Adrenal gland (tissue), 9 donors: ENCODE measurements at regions not wholly inside any gene's neighbourhood (a gene's known extent, or its start where the extent isn't known, plus 50 kb on each side); places are given as distances from the start of the nearest gene placed in this dataset.

Experiments
- DNase-seq, 7 donors: peaks; one replicate each; pipeline ENCODE4 v3.0.0-alpha.2; 2019 to 2020
- H3K27ac ChIP-seq, 5 donors: fragments of 200-600 bp; sonication (generic) in 4 of 5; 1 replicate in 3 of 5; 2 replicates in 2 of 5; pipeline versions ENCODE4 v1.5.1 to v1.8.0; 2016 to 2020; ENCODE audit warnings: mild to moderate bottlenecking in 1 of 5
- H3K27me3 ChIP-seq: fragments of 200-600 bp; 2 replicates; pipeline ENCODE4 v1.8.0; 2021
- H3K36me3 ChIP-seq, 2 donors: fragments of 200-600 bp; replicated peaks in 1 of 2; 1 replicate in 1 of 2; 2 replicates in 1 of 2; pipeline versions ENCODE4 v1.5.1 to v1.8.0; 2018 to 2022
- H3K4me1 ChIP-seq, 2 donors: fragments of 200-600 bp; replicated peaks in 1 of 2; 1 replicate in 1 of 2; 2 replicates in 1 of 2; pipeline versions ENCODE4 v1.5.1 to v1.8.0; 2018 to 2021
- H3K4me3 ChIP-seq, 4 donors: fragments of 200-600 bp; sonication (generic) in 3 of 4; one replicate each; pipeline ENCODE4 v1.5.1; 2016 to 2018
- H3K9me3 ChIP-seq, 3 donors: fragments of 200-600 bp; sonication (generic) in 1 of 3; replicated peaks in 1 of 3; 1 replicate in 2 of 3; 2 replicates in 1 of 3; pipeline versions ENCODE4 v1.5.1 to v1.8.0; 2016 to 2021
- POLR2A ChIP-seq, 2 donors: fragments of 450-650 bp; IDR thresholded peaks; one replicate each; pipeline ENCODE4 v1.6.1; 2017; ENCODE audit warnings: antibody characterized with exemption in 2 of 2, mild to moderate bottlenecking in 2 of 2, moderate library complexity in 1 of 2
- WGBS, 4 donors: extraction: QIAGEN DNeasy Blood & Tissue Kit in 2 of 4; methylation state at CpG; one replicate each; pipeline versions ENCODE4 v1.1.5 to v1.1.7; 2013 to 2017; 5-methylcytosine and 5-hydroxymethylcytosine counted together
- intact Hi-C, 2 donors: fragments of 100-400 bp; cut with DNase I; formaldehyde crosslinking; loops; one replicate each; pipeline versions ENCODE4 v1.14.1 to v1.15.0; 2022 to 2023
- TF ChIP-seq, protein P1 (sequence below), 6 experiments: fragments of 450-650 bp in 4 of 6; fragments of 200-600 bp in 2 of 6; sonication (generic) in 1 of 6; IDR thresholded peaks; 1 replicate in 5 of 6; 2 replicates in 1 of 6; pipeline versions ENCODE4 v1.5.1 to v1.8.0; 2016 to 2021; ENCODE audit warnings: antibody characterized with exemption in 6 of 6, mild to moderate bottlenecking in 2 of 6, moderate library complexity in 1 of 6
- donor health status: healthy with polysubstance abuse.
- donor health status: Bipolar disorder and iron deficiency.
- donor health status: DM: yes; HTN: yes; CAD: no.
- donor health status: DM: no; HTN: no; CAD: no.
- donor health status: DM: no; HTN: no; CAD: no.

DNA sequence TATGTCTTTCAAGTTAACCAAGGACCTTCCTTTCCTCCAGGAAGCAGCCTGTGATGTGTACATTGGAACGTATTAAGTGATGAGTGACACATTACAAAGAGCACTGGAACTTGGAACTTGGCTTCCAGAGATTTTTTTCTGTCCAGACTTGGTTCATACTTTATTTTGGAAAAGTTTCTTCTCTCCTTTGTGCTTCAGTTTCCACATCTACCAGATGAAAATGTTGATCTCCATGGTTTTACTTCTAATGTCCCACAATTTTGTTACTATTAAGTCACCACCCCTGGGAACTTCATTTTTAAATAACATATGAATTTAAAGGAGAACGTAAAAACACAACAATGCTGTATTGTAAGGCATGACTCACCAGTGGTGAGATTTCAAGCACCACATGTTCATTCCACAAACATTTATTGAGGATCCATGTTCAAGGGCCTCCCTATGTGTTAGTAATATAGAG, 290.7 kb upstream of the LMCD1 start:
- WGBS, 4 donors, result 78 to 87% (median 82%) methylated on average over 2 of the region's 2 CpGs
- Histone ChIP-seq H3K9me3 (no peaks in the 10 kb centered on the region), H3K36me3 (no peaks in the 10 kb centered on the region), H3K27me3 (no peaks in the 10 kb centered on the region), H3K27ac (no peak overlapping the region), H3K4me1 (no peaks in the 10 kb centered on the region), H3K4me3 (no peak overlapping the region)
- intact Hi-C loops, result no loop called here
- DNase-seq, result no peak
- no peak for TF ChIP-seq POLR2A (IDR thresholded peaks at IDR 0.05)
- TF ChIP-seq, protein P1, sequence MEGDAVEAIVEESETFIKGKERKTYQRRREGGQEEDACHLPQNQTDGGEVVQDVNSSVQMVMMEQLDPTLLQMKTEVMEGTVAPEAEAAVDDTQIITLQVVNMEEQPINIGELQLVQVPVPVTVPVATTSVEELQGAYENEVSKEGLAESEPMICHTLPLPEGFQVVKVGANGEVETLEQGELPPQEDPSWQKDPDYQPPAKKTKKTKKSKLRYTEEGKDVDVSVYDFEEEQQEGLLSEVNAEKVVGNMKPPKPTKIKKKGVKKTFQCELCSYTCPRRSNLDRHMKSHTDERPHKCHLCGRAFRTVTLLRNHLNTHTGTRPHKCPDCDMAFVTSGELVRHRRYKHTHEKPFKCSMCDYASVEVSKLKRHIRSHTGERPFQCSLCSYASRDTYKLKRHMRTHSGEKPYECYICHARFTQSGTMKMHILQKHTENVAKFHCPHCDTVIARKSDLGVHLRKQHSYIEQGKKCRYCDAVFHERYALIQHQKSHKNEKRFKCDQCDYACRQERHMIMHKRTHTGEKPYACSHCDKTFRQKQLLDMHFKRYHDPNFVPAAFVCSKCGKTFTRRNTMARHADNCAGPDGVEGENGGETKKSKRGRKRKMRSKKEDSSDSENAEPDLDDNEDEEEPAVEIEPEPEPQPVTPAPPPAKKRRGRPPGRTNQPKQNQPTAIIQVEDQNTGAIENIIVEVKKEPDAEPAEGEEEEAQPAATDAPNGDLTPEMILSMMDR (IDR thresholded peaks at IDR 0.05), result no peak

DNA sequence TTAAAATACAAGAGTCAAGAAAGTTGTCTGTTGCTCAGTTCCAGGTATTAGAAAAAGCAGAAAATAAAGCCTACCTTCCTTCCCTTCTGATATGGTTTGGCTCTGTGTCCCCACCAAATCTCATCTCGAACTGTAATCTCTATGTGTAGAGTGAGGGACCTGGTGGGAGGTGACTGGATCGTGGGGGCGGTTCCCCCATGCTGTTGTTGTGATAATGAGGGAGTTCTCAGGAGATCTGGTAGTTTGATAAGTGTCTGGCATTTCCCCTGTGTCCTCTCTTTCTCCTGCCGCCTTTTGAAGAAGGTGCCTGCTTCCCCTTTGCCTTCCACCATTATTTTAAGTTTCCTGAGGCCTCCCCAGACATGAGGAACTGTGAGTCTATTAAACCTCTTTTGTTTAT, 288.8 kb upstream of the LMCD1 start:
- intact Hi-C loops, result no loop called here
- DNase-seq, result no peak
- TF ChIP-seq, protein P1 (IDR thresholded peaks at IDR 0.05), result no peak
- TF ChIP-seq POLR2A (IDR thresholded peaks at IDR 0.05), result no peak
- H3K27ac ChIP-seq, result no peak overlapping the region
- H3K4me1 ChIP-seq, result no peaks in the 10 kb centered on the region
- no peak overlapping the region for H3K4me3 ChIP-seq
- no peaks in the 10 kb centered on the region for H3K27me3 ChIP-seq
- 77 to 87% (median 81%) methylated on average over 4 of the region's 4 CpGs for WGBS, 4 donors
- H3K9me3 ChIP-seq, result no peaks in the 10 kb centered on the region
- H3K36me3 ChIP-seq, result no peaks in the 10 kb centered on the region

DNA sequence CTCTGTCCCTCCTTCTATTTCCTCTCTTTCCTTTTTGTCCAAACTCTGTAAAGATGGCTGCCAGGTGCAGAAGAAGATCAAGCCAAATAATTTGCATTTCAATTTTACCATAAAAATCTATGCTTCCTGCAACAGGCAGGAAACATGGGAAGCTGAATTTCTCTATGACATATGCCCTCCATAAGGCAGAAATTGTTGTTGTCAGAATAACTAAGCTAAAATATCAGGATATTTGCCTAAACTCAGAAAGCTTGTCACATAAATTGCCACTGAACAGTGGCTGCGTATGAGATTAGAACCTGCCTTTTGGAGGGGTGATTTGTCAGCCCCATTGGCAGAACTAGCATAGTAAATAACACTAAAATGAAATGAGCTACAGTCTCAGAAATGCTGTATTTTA, 288.3 kb upstream of the LMCD1 start:
- no peak overlapping the region for H3K4me3 ChIP-seq
- intact Hi-C loops, result no loop called here
- no peak for DNase-seq

GRCh38 chr3:8215821-8216220, 285.8 kb upstream of the LMCD1 start:
- intact Hi-C loops, result no loop called here
- Histone ChIP-seq H3K4me1 (no peaks in the 10 kb centered on the region), H3K27me3 (no peaks in the 10 kb centered on the region), H3K9me3 (no peaks in the 10 kb centered on the region), H3K36me3 (no peaks in the 10 kb centered on the region), H3K27ac (no peak overlapping the region), H3K4me3 (no peak overlapping the region)
- no peak for TF ChIP-seq POLR2A (IDR thresholded peaks at IDR 0.05)
- TF ChIP-seq, protein P1 (IDR thresholded peaks at IDR 0.05), result no peak
- DNase-seq, result no peak
- 81 to 92% (median 85%) methylated on average over 3 of the region's 3 CpGs for WGBS, 4 donors

More for the DNA sequence above, 288.3 kb upstream of the LMCD1 start:
- Histone ChIP-seq H3K4me1 (no peaks in the 10 kb centered on the region), H3K9me3 (no peaks in the 10 kb centered on the region), H3K27me3 (no peaks in the 10 kb centered on the region), H3K27ac (no peak overlapping the region), H3K36me3 (no peaks in the 10 kb centered on the region)
- TF ChIP-seq POLR2A (IDR thresholded peaks at IDR 0.05), result no peak
- TF ChIP-seq, protein P1 (IDR thresholded peaks at IDR 0.05), result no peak
- 85 to 93% (median 92%) methylated on average over 1 of the region's 1 CpG for WGBS, 4 donors
